ENCODE measurements at regions not wholly inside any gene's neighbourhood (a gene's known extent, or its start where the extent isn't known, plus 50 kb on each side); places are given as distances from the start of the nearest gene placed in this dataset.

DNA sequence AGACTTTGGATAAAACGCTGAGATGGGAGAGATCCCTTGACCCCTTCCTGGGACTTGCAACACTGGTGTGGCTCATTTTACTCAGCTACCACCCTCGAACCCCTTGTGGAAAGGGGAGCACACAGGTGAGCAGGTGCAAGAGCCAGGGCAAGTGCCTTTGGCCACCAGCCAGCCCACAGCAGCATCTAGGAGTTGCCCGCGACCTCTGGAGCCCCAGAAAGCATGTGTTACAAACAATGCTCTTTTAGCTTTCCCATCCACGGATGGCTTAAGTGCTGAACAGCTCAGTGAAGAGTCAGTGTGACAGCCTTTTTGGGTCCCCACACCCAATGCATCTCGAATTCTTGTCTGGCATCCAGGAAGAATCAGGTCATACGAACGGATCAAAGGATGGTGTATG lies 197.8 kb downstream of the MEMO1 start:
- Histone ChIP-seq H2AFZ (ENCODE audit: low read length) (no peak overlapping the region), H3K27ac (ENCODE audit: low read depth, low read length) (no peak overlapping the region), H3K36me3 (ENCODE audit: insufficient read depth, low read length) (no peaks in the 10 kb centered on the region), H3K27me3 (ENCODE audit: insufficient read depth, low read length) (no peaks in the 10 kb centered on the region), H3K9me3 (ENCODE audit: low read depth, low read length) (no peaks in the 10 kb centered on the region), H3K4me1 (ENCODE audit: insufficient read depth, low read length) (peaks cover 4% of the 10 kb centered on the region), H3K4me3 (ENCODE audit: insufficient read depth, low read length) (no peak overlapping the region), H4K20me1 (ENCODE audit: insufficient read depth, low read length) (no peaks in the 10 kb centered on the region), H3K79me2 (ENCODE audit: insufficient read depth, low read length) (no peaks in the 10 kb centered on the region), H3K4me2 (ENCODE audit: insufficient read depth, low read length) (no peak overlapping the region)
- no peak for DNase-seq (ENCODE audit: insufficient read length, low spot score, missing footprints)
- TF ChIP-seq, protein P1, sequence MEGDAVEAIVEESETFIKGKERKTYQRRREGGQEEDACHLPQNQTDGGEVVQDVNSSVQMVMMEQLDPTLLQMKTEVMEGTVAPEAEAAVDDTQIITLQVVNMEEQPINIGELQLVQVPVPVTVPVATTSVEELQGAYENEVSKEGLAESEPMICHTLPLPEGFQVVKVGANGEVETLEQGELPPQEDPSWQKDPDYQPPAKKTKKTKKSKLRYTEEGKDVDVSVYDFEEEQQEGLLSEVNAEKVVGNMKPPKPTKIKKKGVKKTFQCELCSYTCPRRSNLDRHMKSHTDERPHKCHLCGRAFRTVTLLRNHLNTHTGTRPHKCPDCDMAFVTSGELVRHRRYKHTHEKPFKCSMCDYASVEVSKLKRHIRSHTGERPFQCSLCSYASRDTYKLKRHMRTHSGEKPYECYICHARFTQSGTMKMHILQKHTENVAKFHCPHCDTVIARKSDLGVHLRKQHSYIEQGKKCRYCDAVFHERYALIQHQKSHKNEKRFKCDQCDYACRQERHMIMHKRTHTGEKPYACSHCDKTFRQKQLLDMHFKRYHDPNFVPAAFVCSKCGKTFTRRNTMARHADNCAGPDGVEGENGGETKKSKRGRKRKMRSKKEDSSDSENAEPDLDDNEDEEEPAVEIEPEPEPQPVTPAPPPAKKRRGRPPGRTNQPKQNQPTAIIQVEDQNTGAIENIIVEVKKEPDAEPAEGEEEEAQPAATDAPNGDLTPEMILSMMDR (IDR thresholded peaks at IDR 0.05; ENCODE audit: extremely low read depth, low read depth, low read length) = no peak

- peaks cover 4% of the 10 kb centered on the region for H3K4me1 ChIP-seq (ENCODE audit: insufficient read depth, low read length)
- H3K79me2 ChIP-seq (ENCODE audit: insufficient read depth, low read length) = no peaks in the 10 kb centered on the region
- TF ChIP-seq, protein P1 (IDR thresholded peaks at IDR 0.05; ENCODE audit: extremely low read depth, low read depth, low read length) = no peak
- H4K20me1 ChIP-seq (ENCODE audit: insufficient read depth, low read length) = no peaks in the 10 kb centered on the region
- no peaks in the 10 kb centered on the region for H3K36me3 ChIP-seq (ENCODE audit: insufficient read depth, low read length)
- H3K4me3 ChIP-seq (ENCODE audit: insufficient read depth, low read length) = no peak overlapping the region
- no peak overlapping the region for H3K4me2 ChIP-seq (ENCODE audit: insufficient read depth, low read length)
- DNase-seq (ENCODE audit: insufficient read length, low spot score, missing footprints) = no peak
- no peaks in the 10 kb centered on the region for H3K27me3 ChIP-seq (ENCODE audit: insufficient read depth, low read length)
- H2AFZ ChIP-seq (ENCODE audit: low read length) = no peak overlapping the region
- H3K9me3 ChIP-seq (ENCODE audit: low read depth, low read length) = no peaks in the 10 kb centered on the region
- no peak overlapping the region for H3K27ac ChIP-seq (ENCODE audit: low read depth, low read length)
Observed at GRCh38 chr2:31812051-31812798, 198.6 kb downstream of the MEMO1 start.

GRCh38 chr2:31811482-31811881 lies 199.3 kb downstream of the MEMO1 start:
- H3K79me2 ChIP-seq (ENCODE audit: insufficient read depth, low read length) = no peaks in the 10 kb centered on the region
- no peak overlapping the region for H3K4me2 ChIP-seq (ENCODE audit: insufficient read depth, low read length)

More at GRCh38 chr2:31811482-31811881, 199.3 kb downstream of the MEMO1 start:
- TF ChIP-seq, protein P1 (IDR thresholded peaks at IDR 0.05; ENCODE audit: extremely low read depth, low read depth, low read length) = no peak
- H3K36me3 ChIP-seq (ENCODE audit: insufficient read depth, low read length) = no peaks in the 10 kb centered on the region
- H3K4me3 ChIP-seq (ENCODE audit: insufficient read depth, low read length) = no peak overlapping the region
- peaks cover 4% of the 10 kb centered on the region for H3K4me1 ChIP-seq (ENCODE audit: insufficient read depth, low read length)
- H3K27ac ChIP-seq (ENCODE audit: low read depth, low read length) = no peak overlapping the region
- no peak overlapping the region for H2AFZ ChIP-seq (ENCODE audit: low read length)
- DNase-seq (ENCODE audit: insufficient read length, low spot score, missing footprints) = no peak
- no peaks in the 10 kb centered on the region for H3K27me3 ChIP-seq (ENCODE audit: insufficient read depth, low read length)
- no peaks in the 10 kb centered on the region for H3K9me3 ChIP-seq (ENCODE audit: low read depth, low read length)
- H4K20me1 ChIP-seq (ENCODE audit: insufficient read depth, low read length) = no peaks in the 10 kb centered on the region

Data from osteoblast (primary cell).